ENCODE measurements at regions not wholly inside any gene's neighbourhood (a gene's known extent, or its start where the extent isn't known, plus 50 kb on each side); places are given as distances from the start of the nearest gene placed in this dataset.
A peak's percentile ranks its signal among the peaks of the same experiment; 100 is the strongest.

- Mint-ChIP-seq H3K4me3 (no peak overlapping the region), H3K9me3 (peaks cover 0 to 4% (median 0%) of the 10 kb centered on the region in 3 donors), H3K4me1 (no peaks in the 10 kb centered on the region), H3K27ac (no peak overlapping the region), H3K27me3 (peaks cover 7% of the 10 kb centered on the region), H3K36me3 (peaks cover 5% of the 10 kb centered on the region)
Measured at GRCh38 chr20:48265791-48266190, 480.5 kb upstream of the SULF2 start.

- H3K27me3 Mint-ChIP-seq, result peaks cover 7% of the 10 kb centered on the region
- peaks cover 0 to 3% (median 0%) of the 10 kb centered on the region in 3 donors for H3K9me3 Mint-ChIP-seq
- H3K4me3 Mint-ChIP-seq, result no peak overlapping the region
- peaks cover 3% of the 10 kb centered on the region for H3K36me3 Mint-ChIP-seq
- H3K27ac Mint-ChIP-seq, result peak overlapping the region in 1 of 3 donors; percentile 75
- no peaks in the 10 kb centered on the region for H3K4me1 Mint-ChIP-seq
Measured at GRCh38 chr20:48262955-48263354, 477.7 kb upstream of the SULF2 start.

DNA sequence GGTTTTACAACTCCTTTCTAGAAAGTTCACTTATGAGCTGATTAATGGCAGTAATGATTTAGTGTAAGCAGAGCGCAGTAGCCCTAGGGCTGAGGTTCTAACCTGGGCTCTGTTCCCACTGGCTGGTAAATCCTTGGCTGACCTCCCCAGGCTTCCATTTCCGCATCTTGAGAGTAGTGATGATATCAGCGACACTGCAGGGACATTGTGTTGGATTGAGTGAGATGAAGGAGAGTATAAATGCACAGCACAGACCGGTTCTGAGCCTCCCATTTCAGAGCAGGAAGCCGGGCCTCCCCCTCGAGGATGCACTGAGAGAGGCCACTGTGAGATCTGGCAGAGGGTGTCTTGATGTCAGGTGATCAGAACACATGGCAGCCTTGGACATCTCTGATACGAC lies 477.2 kb upstream of the SULF2 start:
- Mint-ChIP-seq H3K4me3 (no peak overlapping the region), H3K9me3 (peaks cover 0 to 1% (median 0%) of the 10 kb centered on the region in 3 donors), H3K36me3 (peaks cover 3% of the 10 kb centered on the region)

GRCh38 chr20:48261398-48261910 lies 476.2 kb upstream of the SULF2 start:
- H3K27ac Mint-ChIP-seq, result no peak overlapping the region

More for the DNA sequence above, 477.2 kb upstream of the SULF2 start:
- Mint-ChIP-seq H3K27ac (no peak overlapping the region), H3K4me1 (no peaks in the 10 kb centered on the region), H3K27me3 (peaks cover 7% of the 10 kb centered on the region)

GRCh38 chr20:48260129-48260756 lies 475.0 kb upstream of the SULF2 start:
- Mint-ChIP-seq H3K27ac (no peak overlapping the region), H3K36me3 (peaks cover 5% of the 10 kb centered on the region), H3K9me3 (peaks cover 4 to 8% (median 4%) of the 10 kb centered on the region in 3 donors), H3K27me3 (peaks cover 9% of the 10 kb centered on the region), H3K4me1 (no peaks in the 10 kb centered on the region), H3K4me3 (peak overlapping the region in 1 of 4 donors; percentile 47)

More at GRCh38 chr20:48261398-48261910, 476.2 kb upstream of the SULF2 start:
- H3K27me3 Mint-ChIP-seq, result peaks cover 5% of the 10 kb centered on the region
- H3K4me1 Mint-ChIP-seq, result no peaks in the 10 kb centered on the region
- H3K4me3 Mint-ChIP-seq, result no peak overlapping the region
- peaks cover 3% of the 10 kb centered on the region for H3K36me3 Mint-ChIP-seq
- peaks cover 0 to 1% (median 0%) of the 10 kb centered on the region in 3 donors for H3K9me3 Mint-ChIP-seq

GRCh38 chr20:48259456-48259855 lies 474.2 kb upstream of the SULF2 start:
- H3K4me1 Mint-ChIP-seq, result no peaks in the 10 kb centered on the region
- no peak overlapping the region for H3K4me3 Mint-ChIP-seq
- peaks cover 5% of the 10 kb centered on the region for H3K36me3 Mint-ChIP-seq
- H3K27me3 Mint-ChIP-seq, result peaks cover 10% of the 10 kb centered on the region
- peaks cover 4 to 8% (median 6%) of the 10 kb centered on the region in 3 donors for H3K9me3 Mint-ChIP-seq
- H3K27ac Mint-ChIP-seq, result no peak overlapping the region

- H3K27me3 Mint-ChIP-seq, result peaks cover 6% of the 10 kb centered on the region
- H3K36me3 Mint-ChIP-seq, result peaks cover 5% of the 10 kb centered on the region
- H3K27ac Mint-ChIP-seq, result no peak overlapping the region
- H3K4me1 Mint-ChIP-seq, result no peaks in the 10 kb centered on the region
- no peak overlapping the region for H3K4me3 Mint-ChIP-seq
- H3K9me3 Mint-ChIP-seq, result peaks cover 4 to 8% (median 6%) of the 10 kb centered on the region in 3 donors
Measured at GRCh38 chr20:48257833-48258232, 472.6 kb upstream of the SULF2 start.

- H3K9me3 Mint-ChIP-seq, result peaks cover 0 to 1% (median 0%) of the 10 kb centered on the region in 3 donors
- H3K4me3 Mint-ChIP-seq, result no peak overlapping the region
- no peak overlapping the region for H3K27ac Mint-ChIP-seq
- peaks cover 0 to 1% (median 0%) of the 10 kb centered on the region in 3 donors for H3K4me1 Mint-ChIP-seq
- peaks cover 4% of the 10 kb centered on the region for H3K36me3 Mint-ChIP-seq
- peaks cover 9% of the 10 kb centered on the region for H3K27me3 Mint-ChIP-seq
Measured at GRCh38 chr20:48247961-48248360, 462.7 kb upstream of the SULF2 start.

DNA sequence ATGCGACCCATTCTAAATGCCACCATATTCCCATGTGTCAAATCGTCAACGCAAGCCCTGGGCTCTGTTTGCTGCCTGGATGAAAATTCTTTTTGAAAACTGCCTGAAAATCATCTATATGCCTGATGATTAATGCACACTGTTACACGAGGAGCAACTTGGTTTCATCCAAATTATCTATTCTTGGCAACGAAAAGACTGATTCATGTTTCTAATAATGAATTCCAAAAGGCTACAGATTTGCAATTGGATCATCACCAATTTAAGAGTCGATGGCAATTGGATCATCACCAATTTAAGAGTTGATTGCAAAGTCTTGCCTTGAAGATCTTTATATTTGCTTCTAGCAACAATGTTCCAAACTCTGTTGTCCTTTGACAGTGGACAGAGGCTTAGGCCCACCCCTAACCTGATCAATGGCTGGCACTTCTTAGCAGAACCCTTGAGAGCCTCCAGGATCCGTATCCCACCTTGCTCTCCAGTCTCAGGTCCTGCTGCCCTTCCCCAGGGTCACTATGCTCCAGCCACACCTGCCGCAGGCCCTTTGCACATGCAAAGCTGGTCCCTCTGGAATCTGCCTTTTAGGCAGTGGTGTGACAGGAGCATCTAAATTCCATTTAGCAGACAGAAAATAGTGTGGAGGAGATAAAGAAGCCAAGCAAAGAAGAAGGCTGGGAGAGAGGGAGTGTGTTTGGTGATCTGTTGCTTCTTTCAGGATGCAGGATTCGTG lies 460.9 kb upstream of the SULF2 start:
- Mint-ChIP-seq H3K27ac (no peak overlapping the region), H3K36me3 (no peaks in the 10 kb centered on the region), H3K4me3 (no peak overlapping the region), H3K9me3 (peaks cover 0 to 1% (median 0%) of the 10 kb centered on the region in 3 donors), H3K4me1 (no peaks in the 10 kb centered on the region), H3K27me3 (peaks cover 3% of the 10 kb centered on the region)

GRCh38 chr20:48242623-48243022 lies 457.3 kb upstream of the SULF2 start:
- H3K27ac Mint-ChIP-seq, result no peak overlapping the region
- H3K4me1 Mint-ChIP-seq, result no peaks in the 10 kb centered on the region
- H3K36me3 Mint-ChIP-seq, result peaks cover 2% of the 10 kb centered on the region
- peaks cover 5% of the 10 kb centered on the region for H3K27me3 Mint-ChIP-seq
- no peaks in the 10 kb centered on the region for H3K9me3 Mint-ChIP-seq
- no peak overlapping the region for H3K4me3 Mint-ChIP-seq

DNA sequence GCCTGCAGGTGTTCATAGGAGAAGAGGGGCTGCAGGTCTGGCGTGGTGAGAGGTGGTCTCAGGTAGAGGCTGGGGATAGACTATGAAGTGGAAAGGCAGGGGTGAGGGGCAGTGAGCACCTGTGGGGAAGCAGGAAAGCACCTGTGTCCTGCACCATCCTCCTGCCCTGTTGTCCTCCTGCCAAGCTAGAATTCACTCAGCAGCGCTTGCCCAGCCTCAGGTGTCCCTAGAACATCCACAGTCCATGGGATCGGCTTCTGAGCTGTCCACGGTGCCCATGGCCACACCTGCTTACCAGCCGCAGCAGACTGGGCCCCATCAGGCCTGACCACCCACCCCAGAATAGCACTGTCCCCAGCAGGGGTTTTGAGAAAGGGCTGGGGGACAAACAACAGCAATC lies 456.2 kb upstream of the SULF2 start:
- no peaks in the 10 kb centered on the region for H3K4me1 Mint-ChIP-seq

DNA sequence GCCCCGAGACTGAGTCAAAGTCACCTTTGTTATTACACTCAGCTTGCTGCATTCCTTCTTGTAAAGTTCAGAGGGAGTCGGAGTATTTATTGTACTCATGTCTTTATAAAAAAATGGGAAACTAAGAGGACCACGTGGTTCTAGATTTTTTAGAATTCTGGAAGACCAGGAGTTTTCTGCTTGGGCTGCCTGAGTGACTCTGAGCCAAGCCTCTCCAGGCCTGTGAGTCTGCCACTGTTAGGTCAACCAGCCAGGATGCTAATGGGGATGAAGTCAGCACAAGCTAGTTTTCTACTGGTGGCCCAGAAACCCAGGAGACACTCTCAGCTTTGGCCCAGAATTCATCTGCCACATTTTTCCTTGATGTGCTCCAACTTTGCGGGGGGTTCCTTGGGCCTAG lies 453.5 kb upstream of the SULF2 start:
- Mint-ChIP-seq H3K4me1 (no peaks in the 10 kb centered on the region), H3K4me3 (no peak overlapping the region), H3K27ac (no peak overlapping the region), H3K27me3 (peaks cover 4% of the 10 kb centered on the region), H3K36me3 (peaks cover 2% of the 10 kb centered on the region), H3K9me3 (no peaks in the 10 kb centered on the region)

More for the DNA sequence above, 456.2 kb upstream of the SULF2 start:
- H3K27me3 Mint-ChIP-seq, result peaks cover 4% of the 10 kb centered on the region
- H3K9me3 Mint-ChIP-seq, result no peaks in the 10 kb centered on the region
- H3K27ac Mint-ChIP-seq, result peak overlapping the region in 1 of 3 donors; percentile 60
- peaks cover 2% of the 10 kb centered on the region for H3K36me3 Mint-ChIP-seq
- no peak overlapping the region for H3K4me3 Mint-ChIP-seq

- peaks cover 4% of the 10 kb centered on the region for H3K27me3 Mint-ChIP-seq
Measured at GRCh38 chr20:48238326-48238725, 453.0 kb upstream of the SULF2 start.

GRCh38 chr20:48236000-48236970 lies 451.0 kb upstream of the SULF2 start:
- Mint-ChIP-seq H3K36me3 (peaks cover 2% of the 10 kb centered on the region), H3K27me3 (peaks cover 4% of the 10 kb centered on the region), H3K27ac (no peak overlapping the region), H3K4me3 (no peak overlapping the region), H3K4me1 (no peaks in the 10 kb centered on the region), H3K9me3 (peaks cover 2 to 11% (median 10%) of the 10 kb centered on the region in 3 donors)

More at GRCh38 chr20:48238326-48238725, 453.0 kb upstream of the SULF2 start:
- Mint-ChIP-seq H3K27ac (no peak overlapping the region), H3K36me3 (peaks cover 2% of the 10 kb centered on the region), H3K4me3 (no peak overlapping the region), H3K9me3 (peaks cover 0 to 1% (median 0%) of the 10 kb centered on the region in 3 donors), H3K4me1 (no peaks in the 10 kb centered on the region)

All from IgD-negative memory B cell (primary cell).